Transverse colon (tissue), 4 donors: ENCODE measurements at regions not wholly inside any gene's neighbourhood (a gene's known extent, or its start where the extent isn't known, plus 50 kb on each side); places are given as distances from the start of the nearest gene placed in this dataset.
"Not testable (repeated sequence)": the region's sequence is repeated elsewhere in the genome, so short reads cannot be mapped to it uniquely, and the experiment has no call there.

Source experiments
- DNase-seq: peaks from one replicate; pipeline ENCODE4 v3.0.0-alpha.2; 2019
- H3K27ac ChIP-seq, 4 donors: fragments of 200-600 bp; sonication (generic); 2 replicates each; pipeline ENCODE4 v1.5.1; 2016 to 2018; ENCODE audit warnings: inconsistent platforms in 4 of 4
- H3K27me3 ChIP-seq: fragments of 200-600 bp; sonication (generic); 2 replicates; pipeline ENCODE4 v1.5.1; 2017; ENCODE audit warnings: inconsistent platforms
- H3K36me3 ChIP-seq, 4 donors: fragments of 200-600 bp; sonication (generic); 2 replicates each; pipeline ENCODE4 v1.5.1; 2017 to 2019; ENCODE audit warnings: inconsistent platforms in 4 of 4
- H3K4me1 ChIP-seq, 4 donors: fragments of 200-600 bp; sonication (generic); 2 replicates each; pipeline ENCODE4 v1.5.1; 2017 to 2020; ENCODE audit warnings: inconsistent platforms in 4 of 4
- H3K4me3 ChIP-seq, 4 donors: fragments of 200-600 bp; sonication (generic); 1 replicate in 1 of 4; 2 replicates in 3 of 4; pipeline versions ENCODE4 v1.5.1 to v1.6.1; 2017 to 2019; ENCODE audit warnings: inconsistent platforms in 4 of 4
- H3K9me3 ChIP-seq, 2 donors: fragments of 200-600 bp; sonication (generic); 2 replicates each; pipeline ENCODE4 v1.5.1; 2017 to 2019; ENCODE audit warnings: inconsistent platforms in 2 of 2
- EP300 ChIP-seq: sonication (generic); formaldehyde crosslinking; IDR thresholded peaks from one replicate; pipeline ENCODE4 v1.6.1; 2017; ENCODE audit warnings: antibody characterized with exemption, low read depth
- POLR2A ChIP-seq: fragments of 450-650 bp; IDR thresholded peaks from one replicate; pipeline ENCODE4 v1.6.1; 2016; ENCODE audit warnings: antibody characterized with exemption, mild to moderate bottlenecking, moderate library complexity
- POLR2AphosphoS5 ChIP-seq, 3 donors: sonication (generic); formaldehyde crosslinking; IDR thresholded peaks; one replicate each; pipeline ENCODE4 v1.6.1; 2016; ENCODE audit warnings: antibody characterized with exemption in 3 of 3
- WGBS, 2 donors: methylation state at CpG; one replicate each; pipeline ENCODE4 v1.1.5; 2018; ENCODE audit warnings: low coverage in 1 of 2; 5-methylcytosine and 5-hydroxymethylcytosine counted together
- in situ Hi-C, 4 donors: fragments of 200-750 bp; cut with MboI; loops; one replicate each; pipeline versions ENCODE4 v1.15.0 to v1.15.1; 2017; ENCODE audit warnings: low sequenced_read_pairs in 3 of 4, low pct_ligation_motif_present in 1 of 4, low pct_unique_long_range_greater_than_20kb in 1 of 4
- intact Hi-C: fragments of 100-400 bp; cut with DNase I; formaldehyde crosslinking; loops from one replicate; pipeline ENCODE4 v1.15.1; 2023; ENCODE audit warnings: low total_unique reads
- TF ChIP-seq, protein P1 (sequence below), 5 experiments: fragments of 200-600 bp in 3 of 5; fragments of 450-650 bp in 2 of 5; sonication (generic) in 3 of 5; IDR thresholded peaks; 1 replicate in 2 of 5; 2 replicates in 3 of 5; pipeline ENCODE4 v1.5.1; 2016 to 2017; ENCODE audit warnings: antibody characterized with exemption in 5 of 5, inconsistent platforms in 3 of 5, mild to moderate bottlenecking in 2 of 5, moderate library complexity in 1 of 5

DNA sequence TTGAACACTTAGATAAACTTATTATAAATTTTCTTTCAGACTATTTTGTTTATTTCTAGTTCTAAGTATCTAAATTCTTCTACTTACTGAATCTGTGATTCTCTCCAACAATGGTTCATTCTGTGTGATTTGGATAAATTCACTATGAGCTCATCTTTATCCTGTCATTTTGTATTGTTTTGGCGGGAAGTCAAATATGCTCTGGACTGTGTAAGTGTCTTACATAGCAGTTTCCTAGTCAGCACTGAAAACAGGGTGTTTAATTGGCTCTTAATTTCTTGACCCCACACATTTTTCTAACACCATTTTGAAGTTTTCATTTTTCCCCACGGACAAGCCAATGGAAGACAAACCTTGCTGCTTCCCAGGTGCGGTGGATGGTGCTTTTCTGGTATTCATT lies 207.0 kb upstream of the ACO1 start:
- TF ChIP-seq POLR2AphosphoS5 (IDR thresholded peaks at IDR 0.05) (no peak), EP300 (no peak), POLR2A (no peak)
- TF ChIP-seq, protein P1, sequence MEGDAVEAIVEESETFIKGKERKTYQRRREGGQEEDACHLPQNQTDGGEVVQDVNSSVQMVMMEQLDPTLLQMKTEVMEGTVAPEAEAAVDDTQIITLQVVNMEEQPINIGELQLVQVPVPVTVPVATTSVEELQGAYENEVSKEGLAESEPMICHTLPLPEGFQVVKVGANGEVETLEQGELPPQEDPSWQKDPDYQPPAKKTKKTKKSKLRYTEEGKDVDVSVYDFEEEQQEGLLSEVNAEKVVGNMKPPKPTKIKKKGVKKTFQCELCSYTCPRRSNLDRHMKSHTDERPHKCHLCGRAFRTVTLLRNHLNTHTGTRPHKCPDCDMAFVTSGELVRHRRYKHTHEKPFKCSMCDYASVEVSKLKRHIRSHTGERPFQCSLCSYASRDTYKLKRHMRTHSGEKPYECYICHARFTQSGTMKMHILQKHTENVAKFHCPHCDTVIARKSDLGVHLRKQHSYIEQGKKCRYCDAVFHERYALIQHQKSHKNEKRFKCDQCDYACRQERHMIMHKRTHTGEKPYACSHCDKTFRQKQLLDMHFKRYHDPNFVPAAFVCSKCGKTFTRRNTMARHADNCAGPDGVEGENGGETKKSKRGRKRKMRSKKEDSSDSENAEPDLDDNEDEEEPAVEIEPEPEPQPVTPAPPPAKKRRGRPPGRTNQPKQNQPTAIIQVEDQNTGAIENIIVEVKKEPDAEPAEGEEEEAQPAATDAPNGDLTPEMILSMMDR (IDR thresholded peaks at IDR 0.05), result no peak
- no peaks in the 10 kb centered on the region for H3K27me3 ChIP-seq
- H3K4me1 ChIP-seq, result no peaks in the 10 kb centered on the region
- H3K4me3 ChIP-seq, result no peak overlapping the region
- intact Hi-C loops (no loop called here), in situ Hi-C loops (loop anchor here in 1 of 4 donors (25.0 kb wide), 1 partner anchor 110 kb away; no protein-coding TSS in a partner anchor)
- no peaks in the 10 kb centered on the region for H3K9me3 ChIP-seq
- no peak for DNase-seq
- H3K36me3 ChIP-seq, result no peaks in the 10 kb centered on the region
- 58 to 74% methylated on average over 3 of the region's 3 CpGs for WGBS, 2 donors
- H3K27ac ChIP-seq, result no peak overlapping the region

DNA sequence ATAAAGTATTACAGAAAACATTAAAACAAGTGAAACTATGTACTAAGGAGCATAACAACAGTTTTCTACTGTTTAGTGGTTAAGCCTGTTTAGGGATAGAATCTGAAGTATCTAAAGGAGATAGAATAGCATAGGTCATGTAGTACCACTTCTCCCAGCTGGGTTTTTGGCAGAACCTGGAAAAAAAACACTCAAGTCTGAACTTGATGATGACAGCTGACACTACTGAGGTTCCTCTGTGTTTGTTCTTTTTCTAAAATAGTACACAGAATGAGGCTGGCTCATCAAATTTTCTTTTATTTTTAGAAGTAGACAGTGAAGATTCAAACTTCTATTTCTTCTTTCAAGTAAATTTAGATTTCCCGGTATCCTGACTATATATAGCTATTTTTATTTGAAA lies 203.8 kb upstream of the ACO1 start:
- Histone ChIP-seq H3K4me1 (no peaks in the 10 kb centered on the region), H3K36me3 (no peaks in the 10 kb centered on the region), H3K9me3 (no peaks in the 10 kb centered on the region), H3K27ac (no peak overlapping the region), H3K4me3 (no peak overlapping the region), H3K27me3 (no peaks in the 10 kb centered on the region)
- 88 to 90% methylated on average over 1 of the region's 1 CpG for WGBS, 2 donors
- no peak for DNase-seq
- intact Hi-C loops (no loop called here), in situ Hi-C loops (loop anchor here in 1 of 4 donors (25.0 kb wide), 1 partner anchor 107 kb away; no protein-coding TSS in a partner anchor)
- TF ChIP-seq, protein P1 (IDR thresholded peaks at IDR 0.05), result no peak
- TF ChIP-seq EP300, result no peak
- TF ChIP-seq POLR2A, result no peak
- TF ChIP-seq POLR2AphosphoS5 (IDR thresholded peaks at IDR 0.05), result no peak

- in situ Hi-C loops, result no loop called here
These were observed 184.2 kb upstream of the ACO1 start for GRCh38 chr9:32200241-32200640.

DNA sequence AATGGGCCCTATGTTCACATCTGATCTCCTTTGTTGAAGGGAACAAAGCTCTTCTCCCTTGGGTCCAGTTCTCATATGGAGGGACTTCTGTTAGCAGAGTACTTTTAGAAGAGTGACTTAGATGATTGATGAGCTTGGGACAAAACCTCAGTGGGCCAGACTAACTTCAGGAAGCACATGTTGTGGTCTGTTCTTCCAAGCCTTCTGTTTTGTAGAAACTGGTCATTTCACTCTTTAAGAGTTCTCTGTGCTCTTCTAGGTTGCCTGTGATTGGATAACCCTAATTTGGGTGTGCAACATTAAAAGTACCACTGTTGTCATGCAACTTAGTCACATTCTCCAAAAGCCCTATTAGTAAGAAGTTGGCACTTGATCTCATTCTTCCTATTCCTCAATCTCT lies 183.5 kb upstream of the ACO1 start:
- Histone ChIP-seq H3K27me3 (no peaks in the 10 kb centered on the region), H3K27ac (no peak overlapping the region), H3K36me3 (no peaks in the 10 kb centered on the region), H3K9me3 (no peaks in the 10 kb centered on the region), H3K4me3 (no peak overlapping the region), H3K4me1 (no peaks in the 10 kb centered on the region)
- intact Hi-C loops (no loop called here), in situ Hi-C loops (no loop called here)
- TF ChIP-seq, protein P1 (IDR thresholded peaks at IDR 0.05), result no peak
- no peak for TF ChIP-seq POLR2AphosphoS5 (IDR thresholded peaks at IDR 0.05)
- no peak for TF ChIP-seq EP300
- TF ChIP-seq POLR2A, result no peak
- DNase-seq, result no peak

More at GRCh38 chr9:32200241-32200640, 184.2 kb upstream of the ACO1 start:
- intact Hi-C loops, result no loop called here
- Histone ChIP-seq H3K36me3 (no peaks in the 10 kb centered on the region), H3K9me3 (no peaks in the 10 kb centered on the region), H3K27me3 (no peaks in the 10 kb centered on the region), H3K4me1 (no peaks in the 10 kb centered on the region), H3K4me3 (no peak overlapping the region), H3K27ac (no peak overlapping the region)
- DNase-seq, result no peak
- TF ChIP-seq EP300, result no peak
- TF ChIP-seq, protein P1 (IDR thresholded peaks at IDR 0.05), result no peak
- no peak for TF ChIP-seq POLR2A
- TF ChIP-seq POLR2AphosphoS5 (IDR thresholded peaks at IDR 0.05), result no peak

GRCh38 chr9:32209164-32209563 lies 175.3 kb upstream of the ACO1 start:
- H3K27ac ChIP-seq, H3K36me3 ChIP-seq, DNase-seq, H3K4me1 ChIP-seq, H3K27me3 ChIP-seq, H3K9me3 ChIP-seq, intact Hi-C loops, H3K4me3 ChIP-seq, in situ Hi-C loops: not testable (repeated sequence)
- 48% methylated on average over 3 of the region's 3 CpGs; no CpG with 5 or more reads in 1 of the 2 donors for WGBS, 2 donors
